Loucy (cell line): ENCODE measurements at regions not wholly inside any gene's neighbourhood (a gene's known extent, or its start where the extent isn't known, plus 50 kb on each side); places are given as distances from the start of the nearest gene placed in this dataset.

Experiments
- H2AFZ ChIP-seq: fragments of 200-600 bp; sonication (generic); 2 replicates; pipeline ENCODE4 v1.6.0; 2016; ENCODE audit warnings: antibody characterized with exemption, mild to moderate bottlenecking, low read length, moderate library complexity
- H3F3A ChIP-seq: fragments of 200-600 bp; 2 replicates; pipeline ENCODE4 v1.6.0; 2016; ENCODE audit warnings: antibody characterized with exemption, low read depth, mild to moderate bottlenecking
- H3K27me3 ChIP-seq: fragments of 200-600 bp; sonication (generic); 2 replicates; pipeline ENCODE4 v1.6.1; 2014; ENCODE audit warnings: low read length, mild to moderate bottlenecking; ENCODE audit not compliant: insufficient read depth, poor library complexity, severe bottlenecking
- H3K36me3 ChIP-seq: fragments of 200-600 bp; sonication (generic); 2 replicates; pipeline ENCODE4 v1.6.1; 2016; ENCODE audit warnings: low read length; ENCODE audit not compliant: insufficient read depth
- H3K4me1 ChIP-seq: fragments of 200-600 bp; sonication (generic); 2 replicates; pipeline ENCODE4 v1.5.1; 2014; ENCODE audit warnings: low read length, mild to moderate bottlenecking; ENCODE audit not compliant: insufficient read depth, poor library complexity, severe bottlenecking
- H3K4me2 ChIP-seq: fragments of 200-600 bp; sonication (generic); 2 replicates; pipeline ENCODE4 v1.6.0; 2014; ENCODE audit warnings: antibody characterized with exemption, low read length, low read depth, mild to moderate bottlenecking; ENCODE audit not compliant: poor library complexity, severe bottlenecking
- H3K4me3 ChIP-seq: fragments of 200-600 bp; sonication (generic); 2 replicates; pipeline ENCODE4 v1.5.1; 2014; ENCODE audit warnings: low read length, mild to moderate bottlenecking, mixed read lengths; ENCODE audit not compliant: poor library complexity, severe bottlenecking
- H3K79me2 ChIP-seq: fragments of 200-600 bp; sonication (generic); 2 replicates; pipeline ENCODE4 v1.6.1; 2014; ENCODE audit warnings: low read length; ENCODE audit not compliant: insufficient read depth
- H3K9ac ChIP-seq: fragments of 200-600 bp; sonication (generic); 2 replicates; pipeline ENCODE4 v1.6.0; 2014; ENCODE audit warnings: mild to moderate bottlenecking, low read depth, low read length, moderate library complexity; ENCODE audit not compliant: poor library complexity, severe bottlenecking
- H3K9me2 ChIP-seq: fragments of 200-600 bp; sonication (generic); replicated peaks from 2 replicates; pipeline ENCODE4 v1.6.1; 2016; ENCODE audit warnings: low read depth, low read length, mixed read lengths
- H3K9me3 ChIP-seq: fragments of 200-600 bp; sonication (generic); 2 replicates; pipeline ENCODE4 v1.6.1; 2014; ENCODE audit warnings: mild to moderate bottlenecking, antibody characterized with exemption, low read length, low read depth; ENCODE audit not compliant: insufficient read depth
- H4K20me1 ChIP-seq: fragments of 200-600 bp; sonication (generic); 2 replicates; pipeline ENCODE4 v1.6.0; 2014; ENCODE audit warnings: antibody characterized with exemption, low read length, mild to moderate bottlenecking; ENCODE audit not compliant: insufficient read depth, poor library complexity, severe bottlenecking
- EZH2phosphoT487 ChIP-seq: fragments of 200-600 bp; IDR thresholded peaks from 2 replicates; pipeline ENCODE4 v1.6.1; 2018; ENCODE audit warnings: antibody characterized with exemption, mild to moderate bottlenecking, moderate library complexity, borderline replicate concordance
- TF ChIP-seq, protein P1 (sequence below): fragments of 200-600 bp; sonication (generic); conservative IDR thresholded peaks from 2 replicates; pipeline ENCODE4 v1.5.1; 2014; ENCODE audit warnings: mild to moderate bottlenecking, antibody characterized with exemption, low read length

DNA sequence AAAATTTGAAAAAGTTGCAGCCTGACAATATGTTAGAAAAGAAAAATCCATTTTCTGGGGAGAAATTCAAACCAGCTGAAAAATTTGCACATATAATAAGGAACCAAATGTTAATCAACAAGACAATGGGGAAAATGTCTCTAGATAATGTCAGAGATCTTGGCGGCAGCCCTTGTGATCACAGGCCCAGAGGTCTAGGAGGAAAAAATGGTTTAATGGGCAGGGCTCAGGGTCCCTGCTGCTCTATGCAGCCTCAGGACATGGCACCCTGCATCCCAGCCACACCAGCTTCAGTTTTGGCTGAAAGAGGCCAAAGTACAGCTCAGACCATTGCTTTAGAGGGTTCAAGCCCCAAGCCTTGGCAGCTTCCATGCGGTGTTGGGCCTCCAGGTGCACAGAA lies 701.9 kb downstream of the IGSF11 start:
- H4K20me1 ChIP-seq = no peaks in the 10 kb centered on the region
- no peak overlapping the region for H3K9ac ChIP-seq
- TF ChIP-seq, protein P1, sequence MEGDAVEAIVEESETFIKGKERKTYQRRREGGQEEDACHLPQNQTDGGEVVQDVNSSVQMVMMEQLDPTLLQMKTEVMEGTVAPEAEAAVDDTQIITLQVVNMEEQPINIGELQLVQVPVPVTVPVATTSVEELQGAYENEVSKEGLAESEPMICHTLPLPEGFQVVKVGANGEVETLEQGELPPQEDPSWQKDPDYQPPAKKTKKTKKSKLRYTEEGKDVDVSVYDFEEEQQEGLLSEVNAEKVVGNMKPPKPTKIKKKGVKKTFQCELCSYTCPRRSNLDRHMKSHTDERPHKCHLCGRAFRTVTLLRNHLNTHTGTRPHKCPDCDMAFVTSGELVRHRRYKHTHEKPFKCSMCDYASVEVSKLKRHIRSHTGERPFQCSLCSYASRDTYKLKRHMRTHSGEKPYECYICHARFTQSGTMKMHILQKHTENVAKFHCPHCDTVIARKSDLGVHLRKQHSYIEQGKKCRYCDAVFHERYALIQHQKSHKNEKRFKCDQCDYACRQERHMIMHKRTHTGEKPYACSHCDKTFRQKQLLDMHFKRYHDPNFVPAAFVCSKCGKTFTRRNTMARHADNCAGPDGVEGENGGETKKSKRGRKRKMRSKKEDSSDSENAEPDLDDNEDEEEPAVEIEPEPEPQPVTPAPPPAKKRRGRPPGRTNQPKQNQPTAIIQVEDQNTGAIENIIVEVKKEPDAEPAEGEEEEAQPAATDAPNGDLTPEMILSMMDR = no peak
- TF ChIP-seq EZH2phosphoT487 = no peak
- no peak overlapping the region for H2AFZ ChIP-seq
- no peaks in the 10 kb centered on the region for H3K79me2 ChIP-seq
- H3K36me3 ChIP-seq = no peaks in the 10 kb centered on the region
- no peaks in the 10 kb centered on the region for H3K9me2 ChIP-seq
- H3K4me1 ChIP-seq = no peaks in the 10 kb centered on the region
- H3K9me3 ChIP-seq = no peaks in the 10 kb centered on the region
- H3K27me3 ChIP-seq = no peaks in the 10 kb centered on the region
- H3K4me2 ChIP-seq = no peak overlapping the region
- no peaks in the 10 kb centered on the region for H3F3A ChIP-seq
- no peak overlapping the region for H3K4me3 ChIP-seq

DNA sequence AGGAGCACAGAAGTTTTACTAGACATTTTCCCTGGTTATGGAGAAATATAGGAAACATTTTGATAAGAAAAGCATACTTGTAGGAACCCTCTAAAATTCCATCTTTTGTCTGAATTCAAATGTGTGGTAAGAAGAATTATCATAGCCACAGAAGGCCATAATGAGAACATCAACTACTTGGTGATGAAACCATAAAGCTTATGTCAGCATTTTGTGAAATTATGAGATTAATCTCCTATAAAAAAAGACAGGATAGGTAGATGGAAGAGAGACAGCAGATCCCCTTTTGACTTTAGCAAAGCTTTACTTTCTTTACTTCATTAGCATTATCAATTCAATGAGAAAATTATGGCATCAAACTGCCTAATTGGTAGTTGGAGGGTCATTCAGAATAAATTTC lies 697.0 kb downstream of the IGSF11 start:
- H3K27me3 ChIP-seq = no peaks in the 10 kb centered on the region
- H3K36me3 ChIP-seq = no peaks in the 10 kb centered on the region
- H3K4me2 ChIP-seq = no peak overlapping the region
- no peak overlapping the region for H2AFZ ChIP-seq
- H3K4me3 ChIP-seq = no peak overlapping the region
- TF ChIP-seq EZH2phosphoT487 = no peak
- TF ChIP-seq, protein P1 = no peak
- H3K4me1 ChIP-seq = no peaks in the 10 kb centered on the region
- H3K9me3 ChIP-seq = no peaks in the 10 kb centered on the region
- H3K9ac ChIP-seq = no peak overlapping the region
- H3F3A ChIP-seq = no peaks in the 10 kb centered on the region
- no peaks in the 10 kb centered on the region for H3K79me2 ChIP-seq
- H3K9me2 ChIP-seq = no peaks in the 10 kb centered on the region
- H4K20me1 ChIP-seq = no peaks in the 10 kb centered on the region

DNA sequence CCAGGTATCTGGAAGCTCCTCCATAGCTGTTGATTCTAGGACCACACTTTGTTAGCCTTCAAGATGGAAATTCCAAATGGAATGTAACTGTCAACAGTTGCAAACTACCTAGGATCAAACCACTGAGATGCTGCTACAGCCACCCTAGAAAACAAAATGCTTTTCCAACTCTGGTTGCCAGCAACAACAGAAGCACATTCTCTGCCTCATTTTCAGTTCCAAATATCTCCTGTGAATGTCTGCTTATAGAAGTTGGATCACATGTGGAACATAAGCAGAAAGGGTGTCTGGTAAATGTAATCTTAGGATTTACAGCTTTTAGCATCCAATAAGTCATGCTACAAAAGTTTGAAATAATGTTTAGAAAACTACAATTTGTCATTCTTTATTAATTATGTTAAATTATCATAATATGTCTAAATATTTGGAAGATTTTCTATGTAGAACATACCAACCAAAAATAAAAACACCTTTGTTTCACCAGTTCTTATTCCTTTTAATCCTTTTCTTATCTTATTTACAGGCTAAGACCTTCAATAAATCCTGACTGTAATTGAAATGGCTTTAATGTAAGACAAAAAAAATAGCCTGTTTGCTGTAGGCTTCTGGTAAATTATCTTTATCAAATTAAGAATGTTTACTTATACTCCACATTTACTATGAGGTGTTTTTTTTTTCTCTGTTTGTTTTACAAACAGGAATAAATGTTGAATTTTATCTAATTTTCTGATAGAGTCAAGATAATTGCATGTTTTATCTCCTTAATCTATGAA lies 687.1 kb downstream of the IGSF11 start:
- Histone ChIP-seq H3K27me3 (no peaks in the 10 kb centered on the region), H3K9ac (no peak overlapping the region), H3K4me3 (no peak overlapping the region), H3K4me1 (no peaks in the 10 kb centered on the region), H4K20me1 (no peaks in the 10 kb centered on the region), H3K4me2 (no peak overlapping the region), H3K79me2 (no peaks in the 10 kb centered on the region), H3K9me2 (no peaks in the 10 kb centered on the region), H2AFZ (no peak overlapping the region), H3K9me3 (no peaks in the 10 kb centered on the region), H3F3A (no peaks in the 10 kb centered on the region), H3K36me3 (no peaks in the 10 kb centered on the region)
- TF ChIP-seq, protein P1 = no peak
- no peak for TF ChIP-seq EZH2phosphoT487
